ENCODE measurements at regions not wholly inside any gene's neighbourhood (a gene's known extent, or its start where the extent isn't known, plus 50 kb on each side); places are given as distances from the start of the nearest gene placed in this dataset.

DNA sequence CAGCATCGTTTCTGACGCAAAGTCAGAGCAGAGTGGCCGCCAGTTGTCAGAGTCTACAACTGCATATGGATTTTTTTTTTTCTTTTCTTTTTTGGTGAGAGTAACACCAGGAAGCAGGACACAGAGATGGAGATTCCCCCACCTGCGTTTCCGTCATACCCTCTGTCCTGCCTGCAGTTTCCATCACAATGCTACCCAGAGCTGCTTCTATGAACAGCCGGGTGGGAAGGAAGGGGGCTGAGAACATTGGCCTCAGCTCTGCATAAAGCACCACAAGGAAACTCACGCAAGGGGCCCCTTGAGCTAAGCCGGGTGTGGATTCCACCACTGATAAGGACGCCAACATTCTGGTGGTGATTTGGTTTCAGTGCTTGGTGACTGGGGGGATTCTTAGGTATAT lies 183.5 kb upstream of the AFDN start:
- no peak for DNase-seq

DNA sequence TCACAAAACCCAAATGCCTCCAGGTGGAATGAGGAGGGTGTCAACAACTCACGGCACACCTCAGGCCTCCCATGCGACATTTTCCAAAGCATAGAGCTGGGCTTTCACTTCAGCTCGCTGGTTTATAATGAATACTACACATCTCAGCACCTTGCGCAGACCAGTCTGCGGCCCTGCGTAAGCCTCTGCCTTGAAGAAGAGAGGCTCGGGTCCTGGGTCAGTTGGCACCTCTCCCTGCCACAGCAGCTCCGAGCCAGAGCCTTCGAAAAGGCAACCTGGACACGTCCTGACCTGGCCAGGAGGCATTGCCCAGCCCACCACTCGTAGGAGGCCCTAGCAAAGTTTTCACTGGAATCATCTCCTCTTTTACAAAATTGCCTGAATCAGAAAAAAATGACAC lies 183.0 kb upstream of the AFDN start:
- no peak for DNase-seq

GRCh38 chr6:167644412-167645132 lies 182.1 kb upstream of the AFDN start:
- no peak for DNase-seq

DNA sequence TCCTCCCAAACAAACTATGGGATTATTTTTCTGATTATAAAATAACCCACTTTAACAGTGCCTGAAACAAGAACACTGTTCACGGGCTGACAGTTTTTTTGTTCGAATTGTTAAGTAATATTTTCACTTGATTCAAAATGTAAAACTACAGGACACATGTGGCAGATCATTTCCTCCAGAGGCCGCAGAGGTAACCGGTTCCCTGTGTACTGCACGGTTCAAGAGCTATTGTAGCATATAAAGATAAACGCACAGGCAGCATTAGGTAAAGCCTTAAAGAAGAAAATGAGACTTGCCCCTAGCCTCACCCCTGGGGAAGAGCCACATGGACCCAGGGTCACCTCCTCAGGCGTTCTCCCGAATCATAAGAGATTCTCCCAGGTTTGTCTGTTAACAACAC lies 181.3 kb upstream of the AFDN start:
- DNase-seq, result no peak

DNA sequence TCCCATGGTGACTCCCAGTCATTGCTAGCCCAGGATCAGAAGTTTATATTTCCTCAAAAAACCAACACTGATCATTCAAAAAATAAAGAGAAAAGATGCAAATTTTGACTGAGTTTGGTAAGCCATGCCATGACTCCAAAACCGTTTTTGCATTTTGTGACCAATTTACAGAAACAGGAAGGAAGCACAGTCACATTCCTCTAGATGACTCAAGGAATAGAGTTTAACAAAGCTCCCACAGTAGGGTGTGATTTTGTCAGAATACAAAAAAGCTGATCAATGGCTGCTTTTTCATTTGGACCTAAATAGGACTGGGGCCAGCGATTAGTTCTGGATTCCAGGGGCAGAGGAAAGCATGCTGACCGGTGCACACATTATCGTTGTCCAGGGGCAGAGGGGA lies 179.4 kb upstream of the AFDN start:
- no peak for DNase-seq

DNA sequence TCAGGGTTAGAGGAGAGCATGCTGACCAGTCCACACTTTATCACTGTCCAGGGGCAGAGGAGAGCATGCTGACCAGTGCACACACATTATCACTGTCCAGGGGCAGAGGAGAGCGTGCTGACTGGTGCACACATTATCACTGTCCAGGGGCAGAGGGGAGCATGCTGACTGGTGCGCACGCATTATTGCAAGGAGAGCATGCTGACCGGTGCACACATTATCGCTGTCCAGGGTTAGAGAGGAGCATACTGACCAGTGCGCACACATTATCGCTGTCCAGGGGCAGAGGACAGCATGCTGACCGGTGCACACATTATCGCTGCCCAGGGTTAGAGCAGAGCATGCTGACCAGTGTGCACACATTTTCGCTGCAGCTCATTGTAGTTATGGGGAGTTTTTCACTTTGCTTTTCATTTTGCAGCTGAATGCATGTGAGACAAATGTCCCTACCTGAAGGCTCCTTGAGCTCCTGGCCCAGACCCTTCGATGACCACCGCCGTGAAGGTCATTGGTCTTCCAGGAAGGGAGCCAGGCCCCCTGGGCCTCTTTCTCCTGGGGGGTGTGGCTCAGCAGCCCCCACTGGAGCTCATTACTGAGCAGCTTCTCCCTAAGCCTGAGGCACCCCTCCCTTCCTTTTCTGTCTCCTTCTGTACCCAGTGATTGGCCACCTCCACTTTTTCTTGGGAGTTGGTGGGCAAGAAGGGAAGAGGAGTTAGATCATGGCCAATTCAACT lies 178.8 kb upstream of the AFDN start:
- DNase-seq, result no peak

DNA sequence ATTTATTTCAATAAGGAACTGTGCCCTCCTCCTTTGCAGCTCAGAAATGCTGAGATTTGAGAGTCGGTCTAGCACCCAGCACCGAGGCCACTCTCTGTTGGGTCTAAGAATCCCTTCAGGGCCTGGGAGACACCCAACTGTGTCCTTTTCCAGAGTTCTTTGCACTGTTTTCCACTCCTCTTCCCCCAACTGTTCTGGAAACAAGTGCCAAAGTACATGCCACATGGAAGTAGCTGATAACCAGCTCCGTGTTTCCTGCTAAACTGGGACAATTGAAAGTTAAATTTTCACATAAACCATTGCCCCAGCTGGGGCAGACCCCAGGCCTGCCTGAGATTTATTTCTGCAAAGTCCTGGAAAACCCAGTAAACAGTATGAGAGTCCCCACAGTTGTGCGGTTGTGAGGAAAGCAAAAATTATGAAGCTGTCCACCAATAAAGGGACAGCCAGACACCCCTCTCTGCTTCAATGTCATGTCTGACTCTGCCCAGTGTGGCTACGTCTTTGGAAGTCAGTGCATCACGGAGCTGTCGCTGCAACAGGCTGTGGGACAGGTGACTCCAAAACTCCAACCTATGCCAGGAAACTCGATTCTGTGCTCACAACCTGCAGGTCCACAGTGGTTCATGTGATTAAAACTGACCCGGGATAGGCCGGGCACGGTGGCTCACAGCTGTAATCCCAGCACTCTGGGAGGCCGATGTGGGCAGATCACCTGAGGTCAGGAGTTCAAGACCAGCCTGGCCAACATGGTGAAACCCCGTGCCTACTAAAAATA lies 178.0 kb upstream of the AFDN start:
- no peak for DNase-seq

DNA sequence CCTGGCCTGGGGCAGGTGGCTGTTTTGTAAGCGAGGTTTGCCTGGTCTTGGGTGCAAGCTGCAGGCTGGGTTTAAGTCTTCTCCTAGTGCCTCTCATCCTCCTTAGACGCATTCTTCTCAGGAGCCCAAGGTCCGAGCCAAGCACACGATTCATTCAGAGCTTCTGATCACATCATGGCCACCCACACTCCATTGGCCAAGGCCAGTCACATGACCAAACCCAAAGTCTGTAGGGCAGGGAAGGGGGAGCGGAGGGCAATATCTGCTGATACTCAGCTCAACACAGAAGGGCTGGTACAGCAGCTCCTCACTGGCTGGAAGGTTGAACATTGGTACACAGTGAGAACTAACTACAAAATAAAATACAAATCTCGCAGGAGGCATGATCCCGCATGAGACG lies 177.2 kb upstream of the AFDN start:
- no peak for DNase-seq

DNA sequence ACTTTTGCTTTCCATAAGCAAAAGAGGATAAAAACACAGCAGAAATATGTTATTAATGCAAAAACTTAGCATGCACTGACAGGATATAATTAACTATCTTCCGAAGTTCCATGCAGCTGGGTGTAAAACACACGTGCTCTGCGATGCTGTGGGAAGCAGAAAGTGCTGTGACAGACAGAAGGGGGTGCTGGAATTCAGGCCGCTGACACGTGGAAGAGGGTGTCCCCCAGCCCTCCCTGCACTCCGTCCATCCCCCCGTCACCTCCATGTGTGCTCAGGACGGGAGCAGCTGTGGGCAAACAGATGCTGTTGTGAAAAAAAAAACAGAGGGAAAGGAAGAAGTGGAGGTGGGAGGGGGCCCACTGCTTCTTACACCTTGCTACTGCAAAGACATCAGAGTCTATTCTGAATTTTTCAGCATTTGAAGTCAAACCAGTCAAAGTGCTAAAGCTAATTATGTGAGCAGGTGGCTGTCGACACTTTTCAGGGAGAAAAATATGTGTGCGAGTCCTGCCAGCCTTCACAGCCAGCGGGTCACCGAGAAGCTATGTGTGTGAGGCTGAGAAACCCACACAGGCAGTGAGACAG lies 175.9 kb upstream of the AFDN start:
- DNase-seq, result no peak

GRCh38 chr6:167651318-167652041 lies 175.2 kb upstream of the AFDN start:
- no peak for DNase-seq

DNA sequence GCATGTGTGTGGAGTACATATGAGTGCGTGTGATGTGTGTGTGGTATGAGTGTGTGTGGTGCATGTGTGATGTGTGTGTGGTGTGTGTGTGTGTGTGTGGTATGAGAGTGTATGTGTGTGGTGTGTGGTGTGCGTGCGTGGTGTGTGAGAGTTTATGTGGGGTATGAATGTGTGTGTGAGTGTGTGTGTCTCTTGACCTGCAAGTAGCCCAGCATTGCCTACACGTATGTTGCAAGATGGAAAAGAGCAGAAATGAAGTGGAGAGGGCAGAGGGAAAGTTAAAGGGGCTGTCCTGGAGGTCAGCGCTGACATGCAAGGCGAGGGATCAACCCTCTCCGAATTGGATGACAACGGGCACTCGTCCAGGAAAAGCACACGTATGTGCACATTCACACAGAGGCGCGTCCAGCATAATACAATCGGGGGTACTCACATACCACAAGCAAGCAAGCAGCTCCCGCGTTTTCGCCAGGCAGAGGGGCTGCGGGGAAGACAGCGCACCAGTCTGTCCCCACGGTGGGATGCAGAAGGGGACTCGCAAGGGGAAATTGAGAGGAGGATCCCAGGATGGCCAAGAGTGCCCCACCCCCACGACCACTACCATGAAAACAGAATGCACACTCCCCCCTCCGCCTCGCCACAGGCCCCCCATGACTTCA lies 174.5 kb upstream of the AFDN start:
- no peak for DNase-seq

DNA sequence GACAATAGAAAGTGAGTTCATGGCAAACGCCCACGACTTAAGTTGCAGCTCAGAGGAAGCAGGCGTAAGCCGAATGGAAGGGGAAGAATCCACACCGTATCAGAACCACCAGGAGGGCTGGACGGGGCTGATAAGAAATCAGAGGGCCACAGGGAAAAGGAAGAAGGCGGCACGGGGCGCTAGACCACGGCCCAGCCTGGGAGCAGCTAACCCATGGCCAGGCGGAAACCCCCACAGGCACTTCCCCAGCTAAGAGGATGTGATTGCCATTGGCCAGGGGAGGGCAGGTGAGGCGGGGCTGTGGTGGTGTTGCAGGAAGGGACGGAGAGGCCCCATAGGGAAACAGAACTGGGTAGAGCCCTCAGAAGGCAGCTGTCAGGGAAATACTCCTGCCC lies 174.0 kb upstream of the AFDN start:
- DNase-seq, result no peak

DNA sequence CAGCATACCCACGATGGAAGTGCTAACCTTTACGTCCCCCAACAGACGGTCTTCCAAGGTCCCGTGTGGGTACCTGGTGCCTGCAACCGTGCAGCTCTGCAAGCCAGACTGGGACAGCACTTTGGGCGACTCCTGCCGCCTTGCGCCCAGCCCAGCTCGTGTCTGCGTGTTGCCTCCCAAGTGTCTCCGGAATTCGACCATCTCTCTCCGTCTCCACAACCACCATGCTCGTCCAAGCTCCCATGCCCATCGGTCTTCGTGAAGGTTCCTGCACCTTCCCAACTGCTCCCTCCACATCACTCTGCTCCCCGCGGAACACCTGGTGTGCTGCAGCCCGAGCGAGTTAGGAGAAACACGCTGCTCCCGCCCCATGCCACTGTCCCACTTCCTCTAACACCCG lies 173.2 kb upstream of the AFDN start:
- DNase-seq, result no peak

GRCh38 chr6:167654389-167654788 lies 172.3 kb upstream of the AFDN start:
- no peak for DNase-seq

DNA sequence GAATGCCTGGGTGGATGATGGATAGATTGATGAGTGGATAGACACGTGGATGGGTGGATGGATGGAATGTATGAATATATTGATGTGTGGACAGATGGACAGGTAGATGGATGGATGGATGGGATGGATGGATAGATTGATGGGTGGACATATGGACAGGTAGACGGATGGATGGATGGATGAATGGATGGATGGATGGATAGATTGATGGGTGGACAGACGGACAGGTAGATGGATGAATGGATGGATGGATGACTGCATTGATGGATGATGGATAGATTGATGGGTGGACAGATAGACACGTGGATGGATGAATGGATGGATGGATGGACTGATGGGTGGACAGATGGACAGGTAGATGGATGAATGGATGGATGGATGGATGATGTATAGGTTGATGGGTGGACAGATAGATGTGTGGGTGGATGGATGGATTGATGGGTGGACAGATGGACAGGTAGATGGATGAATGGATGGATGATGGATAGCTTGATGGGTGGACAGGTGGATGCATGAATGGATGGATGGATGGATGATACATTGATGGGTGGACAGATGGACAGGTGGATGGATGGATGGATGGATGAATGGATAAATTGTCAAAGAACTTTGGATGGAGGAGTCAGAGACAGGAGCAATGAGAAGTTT lies 171.4 kb upstream of the AFDN start:
- no peak for DNase-seq

DNA sequence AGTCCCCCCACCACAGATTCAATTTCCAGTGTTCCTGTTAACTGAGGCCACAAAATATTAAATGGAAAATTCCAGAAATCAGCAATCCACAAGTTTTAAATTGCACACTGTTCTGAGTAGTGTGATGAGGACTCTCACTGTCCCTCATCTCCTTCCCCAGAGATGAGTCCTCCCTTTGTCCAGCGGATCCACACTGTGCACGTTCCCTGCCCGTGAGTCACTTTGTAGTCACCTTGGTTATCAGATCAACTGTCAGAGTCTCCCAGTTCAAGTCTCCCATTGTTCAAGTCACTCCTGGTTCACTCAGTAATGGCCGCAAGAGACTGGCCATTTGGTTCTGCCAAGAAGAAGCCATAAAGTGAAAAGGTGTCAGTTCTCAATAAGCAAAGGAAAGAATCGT lies 168.6 kb upstream of the AFDN start:
- no peak for DNase-seq

- no peak for DNase-seq
These were observed 167.7 kb upstream of the AFDN start for GRCh38 chr6:167659046-167659445.

DNA sequence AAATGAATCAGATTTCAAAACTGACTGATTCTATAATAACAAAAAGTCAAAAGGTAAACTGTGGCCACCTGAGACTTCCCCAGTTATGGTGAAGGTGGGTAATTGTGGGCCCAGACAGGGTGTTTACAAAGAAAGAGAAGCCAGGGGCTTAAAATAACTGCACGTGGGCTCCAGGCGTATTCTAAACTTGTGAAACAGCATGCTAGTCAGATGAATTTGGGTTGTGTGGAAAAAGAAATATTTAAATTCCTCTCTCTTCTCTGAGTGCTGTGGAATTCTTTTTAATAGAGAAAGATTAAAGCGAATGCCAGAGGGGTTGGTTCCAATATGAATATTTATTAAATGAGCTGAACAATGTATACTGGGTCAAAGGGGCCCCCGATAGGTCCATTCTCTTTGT lies 166.3 kb upstream of the AFDN start:
- DNase-seq, result no peak

GRCh38 chr6:167660944-167661551 lies 165.7 kb upstream of the AFDN start:
- DNase-seq, result no peak

- no peak for DNase-seq
These were observed 165.1 kb upstream of the AFDN start for GRCh38 chr6:167661552-167662044.

All from NCI-H446 treated with DMSO at 0.1 percent for 48 hours (cell line).